GM21526 (cell line): ENCODE measurements at regions not wholly inside any gene's neighbourhood (a gene's known extent, or its start where the extent isn't known, plus 50 kb on each side); places are given as distances from the start of the nearest gene placed in this dataset.
"Not testable (repeated sequence)": the region's sequence is repeated elsewhere in the genome, so short reads cannot be mapped to it uniquely, and the experiment has no call there.

Experiments
- ATAC-seq: cut with Tn5 transposase; IDR thresholded peaks from one replicate; pipeline ENCODE4 v1.9.1; 2021; ENCODE audit warnings: moderate library complexity; ENCODE audit not compliant: unreplicated experiment, low FRiP score

DNA sequence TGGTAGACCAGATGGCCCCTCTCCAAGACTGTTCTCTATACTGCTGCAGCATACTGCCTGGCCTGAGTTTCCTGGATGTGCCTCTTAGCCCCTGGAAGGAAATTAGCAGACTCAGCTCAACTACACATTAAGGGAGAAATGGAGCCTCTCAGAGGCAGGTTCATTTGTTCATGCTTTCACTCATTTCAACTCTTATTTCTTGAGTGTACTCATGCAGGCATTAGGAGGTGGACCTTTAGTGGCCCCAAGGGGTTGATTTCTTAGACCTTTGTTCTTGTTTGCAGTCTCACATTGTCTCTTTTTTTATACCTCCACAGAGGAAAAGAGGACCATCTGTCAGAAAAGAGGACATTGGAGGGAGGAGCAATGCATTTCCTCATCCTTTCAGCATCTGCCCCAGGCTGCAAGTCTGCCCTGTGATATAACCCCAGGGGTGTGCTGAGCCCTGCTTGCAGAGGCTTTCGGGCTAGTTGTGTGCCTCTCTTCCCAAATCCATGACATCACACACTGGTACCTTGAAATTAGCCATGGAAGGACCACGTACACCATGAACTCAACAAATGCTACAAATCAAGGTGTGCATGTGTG lies 456.2 kb downstream of the CD83 start:
- ATAC-seq, result no peak

DNA sequence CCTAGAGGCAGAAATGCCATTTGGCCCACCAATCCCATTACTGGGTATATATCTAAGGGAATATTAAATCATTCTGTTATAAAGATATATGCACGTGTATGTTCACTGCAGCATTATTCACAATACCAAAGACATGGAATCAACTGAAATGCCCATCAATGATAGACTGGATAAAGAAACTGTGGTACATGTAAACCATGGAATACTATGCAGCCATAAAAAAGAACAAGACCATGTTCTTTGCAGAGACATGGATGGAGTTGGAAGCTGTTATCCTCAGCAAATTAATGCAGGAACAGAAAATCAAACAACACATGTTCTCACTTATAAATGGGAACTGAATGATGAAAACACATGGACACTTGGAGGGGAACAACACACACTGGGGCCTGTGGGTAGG lies 458.4 kb downstream of the CD83 start:
- no peak for ATAC-seq

DNA sequence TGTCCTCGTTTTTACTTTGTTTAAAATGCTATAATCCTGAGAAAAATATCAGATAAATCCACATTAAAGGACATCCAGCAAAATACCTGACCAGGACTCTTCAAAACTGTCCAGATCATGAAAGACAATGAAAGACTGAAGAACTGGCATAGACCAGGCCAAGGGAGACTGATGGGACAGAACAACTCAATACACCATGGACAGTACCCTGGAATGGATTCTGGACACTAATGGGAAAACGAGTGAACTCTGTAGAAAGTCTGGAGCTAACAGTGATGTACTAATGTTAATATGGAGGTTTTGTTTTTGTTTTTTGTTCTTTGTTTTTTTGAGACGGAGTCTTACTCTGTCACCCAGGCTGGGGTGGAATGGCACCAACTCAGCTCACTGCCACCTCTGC lies 461.4 kb downstream of the CD83 start:
- ATAC-seq, result no peak

DNA sequence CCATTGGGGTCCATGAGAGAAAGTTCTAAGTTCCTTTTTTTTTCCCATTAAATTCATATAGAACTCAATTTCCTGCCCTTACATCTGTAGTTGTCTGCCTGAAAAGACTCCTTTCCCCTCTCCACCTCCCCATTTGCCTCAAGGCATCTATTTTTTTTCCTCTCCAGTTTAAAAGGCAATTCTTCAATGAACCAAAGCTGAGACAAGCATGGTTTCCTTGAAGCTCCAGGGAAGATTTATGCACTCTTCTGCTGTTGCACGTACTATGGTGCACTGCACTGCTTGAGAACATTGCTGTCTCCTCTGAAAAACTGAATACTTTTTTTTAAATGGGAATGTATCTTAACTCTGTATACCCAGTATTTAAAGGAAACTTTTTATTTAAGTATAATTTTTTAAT lies 465.2 kb downstream of the CD83 start:
- no peak for ATAC-seq

DNA sequence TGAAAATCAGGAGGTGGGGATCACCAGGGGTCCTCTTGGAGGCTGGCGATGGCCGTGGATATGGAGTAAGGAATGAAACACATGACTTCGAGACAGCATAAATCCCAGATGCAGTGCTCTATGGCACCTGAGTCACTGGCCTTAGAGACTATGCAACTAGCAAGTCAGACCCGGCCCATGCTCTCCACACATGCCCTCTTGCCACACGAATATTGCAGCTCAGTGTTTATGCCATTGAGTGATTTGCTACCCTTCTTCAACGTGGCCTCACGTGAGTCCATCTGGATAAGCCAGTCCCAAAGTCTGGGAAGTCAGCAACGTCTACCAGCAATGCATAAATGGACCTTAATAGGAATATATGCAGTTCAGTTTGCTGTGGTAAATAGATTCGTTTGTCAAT lies 466.3 kb downstream of the CD83 start:
- no peak for ATAC-seq

DNA sequence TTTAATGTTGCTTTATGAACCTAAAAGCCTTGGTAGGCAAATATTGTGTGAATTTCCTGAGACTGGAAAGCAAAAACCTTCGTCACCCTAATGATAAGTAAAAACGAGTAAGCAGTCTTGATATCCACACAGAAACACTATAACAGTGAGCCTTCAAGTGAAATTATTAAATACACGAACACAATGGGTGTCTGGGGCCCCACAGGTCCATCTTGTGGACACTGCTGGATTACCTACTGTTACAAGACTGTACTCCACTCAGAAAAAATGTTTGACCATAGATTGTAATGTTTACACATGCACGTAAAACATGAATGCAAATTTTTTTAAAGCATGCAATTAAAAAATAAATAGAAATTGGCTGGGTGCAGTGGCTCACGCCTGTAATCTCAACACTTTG lies 466.9 kb downstream of the CD83 start:
- ATAC-seq, result no peak

DNA sequence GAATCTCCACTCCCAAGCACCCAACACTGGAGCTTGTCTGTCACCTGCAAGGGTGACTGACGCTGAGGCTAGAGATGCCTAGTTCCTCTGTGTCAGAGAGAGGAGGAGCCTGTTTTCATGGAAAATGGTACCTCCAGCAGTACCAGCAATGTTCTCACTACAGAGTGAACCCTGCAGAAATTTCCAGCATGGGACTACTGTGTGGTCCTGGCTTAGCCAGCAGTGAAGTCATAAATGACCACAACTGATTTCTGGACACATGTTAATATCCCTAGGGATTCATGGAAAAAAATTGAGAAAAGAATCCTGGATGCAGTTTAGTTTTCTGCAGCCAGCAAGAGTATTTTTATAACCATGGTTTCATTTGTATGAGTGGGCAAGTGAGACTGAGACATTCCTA lies 468.1 kb downstream of the CD83 start:
- ATAC-seq, result no peak

DNA sequence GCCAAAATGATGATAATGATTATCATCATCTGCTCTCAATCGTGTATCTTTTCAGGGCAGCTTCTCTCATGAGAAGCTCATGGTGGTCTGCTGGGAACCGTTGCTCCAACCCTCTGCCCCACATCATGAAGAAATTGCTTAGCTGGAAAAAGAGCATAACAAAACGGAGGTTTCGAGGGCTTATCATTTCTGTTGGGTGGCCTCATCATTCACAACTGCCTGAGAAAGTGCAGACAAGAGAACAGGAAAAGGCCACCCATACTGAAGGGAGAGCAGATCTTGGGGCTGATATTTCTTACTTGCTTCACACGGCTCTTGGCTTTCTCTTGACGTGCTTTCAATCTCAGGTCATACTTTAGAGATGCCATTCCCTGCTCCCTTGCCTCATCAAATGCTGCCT lies 471.6 kb downstream of the CD83 start:
- no peak for ATAC-seq

DNA sequence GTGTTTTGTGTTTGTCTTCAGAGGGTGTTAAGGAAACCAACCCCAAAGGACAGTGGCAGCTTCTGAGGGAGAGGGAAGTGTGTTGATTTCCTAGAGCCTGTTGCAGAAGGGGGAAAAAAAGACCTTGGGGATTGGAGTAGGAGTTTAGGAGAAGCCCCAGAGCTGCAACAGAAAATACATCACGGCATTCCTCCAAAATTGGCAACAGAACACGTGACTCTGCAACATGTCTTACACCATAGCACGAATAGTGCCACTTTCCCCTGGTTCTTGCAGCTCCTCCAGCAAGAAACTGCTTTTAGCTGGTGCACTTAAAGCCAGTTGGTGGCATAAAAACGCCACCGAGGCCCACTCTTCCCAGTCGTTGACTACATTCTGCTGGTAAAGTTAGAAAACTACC lies 473.0 kb downstream of the CD83 start:
- ATAC-seq, result no peak

DNA sequence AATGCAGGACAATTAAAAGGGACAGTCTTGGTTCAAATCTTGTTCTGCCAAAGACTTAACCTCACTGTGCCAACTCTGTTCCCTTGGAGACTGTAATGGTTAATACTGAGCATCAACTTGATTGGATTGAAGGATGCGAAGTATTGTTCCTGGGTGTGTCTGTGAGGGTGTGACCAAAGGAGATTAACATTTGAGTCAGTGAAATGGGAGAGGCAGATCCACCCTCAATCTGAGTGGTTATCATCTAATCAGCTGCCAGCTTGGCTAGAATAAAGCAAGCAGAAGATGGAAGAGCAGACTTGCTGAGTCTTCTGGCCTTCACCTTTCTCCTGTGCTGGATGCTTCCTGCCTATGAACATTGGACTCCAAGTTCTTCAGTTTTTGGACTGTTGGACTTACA lies 474.4 kb downstream of the CD83 start:
- no peak for ATAC-seq

DNA sequence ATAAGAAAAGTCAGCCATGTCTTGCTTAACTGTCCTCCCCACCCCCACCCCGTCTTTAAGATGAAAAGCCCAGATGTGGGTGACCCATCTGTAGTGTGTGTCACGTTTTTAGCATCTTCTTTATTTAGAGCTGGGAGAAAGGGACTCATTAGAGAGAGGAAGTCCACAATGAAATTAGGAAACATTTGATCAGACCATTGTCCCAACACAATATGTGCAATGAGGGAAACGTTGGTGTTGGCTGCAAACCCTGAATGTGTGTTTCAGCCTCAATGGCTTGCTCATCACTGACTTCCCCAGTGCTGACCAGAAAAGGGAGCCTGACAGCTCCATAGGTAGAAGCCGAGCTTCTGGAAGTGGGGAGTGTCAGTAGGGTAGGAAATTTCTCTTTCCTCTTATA lies 475.7 kb downstream of the CD83 start:
- no peak for ATAC-seq

DNA sequence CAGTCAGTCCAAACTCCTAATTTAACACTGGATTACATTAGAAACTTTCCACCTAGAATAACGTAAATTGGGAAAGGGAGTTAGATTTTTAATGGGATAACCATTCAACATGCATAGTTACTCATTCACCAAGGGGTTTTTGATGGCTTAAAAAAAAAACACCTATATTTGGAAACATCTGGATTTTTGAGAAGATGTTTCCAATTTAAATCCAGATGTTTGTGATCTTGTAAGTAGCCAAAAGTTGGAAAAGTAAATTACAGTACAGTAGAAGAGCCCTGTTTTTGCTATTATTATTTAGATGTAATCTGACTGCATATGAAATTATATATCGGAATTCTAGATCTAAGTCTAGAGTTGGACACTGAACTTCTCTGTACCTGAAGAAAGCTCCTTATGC lies 478.2 kb downstream of the CD83 start:
- ATAC-seq, result no peak

DNA sequence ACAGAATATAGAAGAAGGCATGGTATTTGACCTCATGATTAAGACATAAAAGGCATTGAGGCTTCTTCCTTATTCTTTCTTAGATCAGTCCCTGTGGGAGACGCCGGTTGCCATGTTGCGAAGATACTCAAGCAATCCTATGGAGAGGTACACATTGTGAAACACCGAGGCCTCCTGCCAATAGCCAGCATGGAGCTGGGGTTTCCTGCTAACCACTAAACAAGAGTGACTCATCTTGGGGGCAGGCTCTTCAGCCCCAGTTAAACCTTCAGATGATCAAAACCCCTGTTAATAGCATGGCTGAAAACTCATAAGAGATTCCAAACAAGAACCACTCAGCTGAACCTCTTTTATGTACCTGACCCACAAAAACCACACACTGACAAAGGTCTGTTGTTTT lies 478.8 kb downstream of the CD83 start:
- ATAC-seq, result no peak

DNA sequence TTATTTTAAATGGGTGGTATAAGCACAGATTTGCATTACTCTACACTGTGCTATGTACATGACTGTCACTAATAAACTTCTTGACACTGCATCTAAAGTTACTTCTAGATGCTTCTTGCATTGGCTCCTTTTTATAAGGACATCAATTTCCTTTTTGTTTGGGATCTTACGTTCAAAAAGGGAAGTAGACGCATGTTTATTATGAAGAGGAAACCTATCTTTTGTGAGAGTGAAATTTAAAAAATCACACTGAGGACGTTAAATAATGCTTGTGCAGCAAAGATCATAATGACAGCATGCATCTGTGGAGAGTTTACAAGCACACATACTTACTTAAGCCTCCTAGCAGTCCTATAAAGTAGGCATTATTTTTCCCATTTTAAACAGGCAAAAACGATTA lies 479.5 kb downstream of the CD83 start:
- ATAC-seq, result no peak

DNA sequence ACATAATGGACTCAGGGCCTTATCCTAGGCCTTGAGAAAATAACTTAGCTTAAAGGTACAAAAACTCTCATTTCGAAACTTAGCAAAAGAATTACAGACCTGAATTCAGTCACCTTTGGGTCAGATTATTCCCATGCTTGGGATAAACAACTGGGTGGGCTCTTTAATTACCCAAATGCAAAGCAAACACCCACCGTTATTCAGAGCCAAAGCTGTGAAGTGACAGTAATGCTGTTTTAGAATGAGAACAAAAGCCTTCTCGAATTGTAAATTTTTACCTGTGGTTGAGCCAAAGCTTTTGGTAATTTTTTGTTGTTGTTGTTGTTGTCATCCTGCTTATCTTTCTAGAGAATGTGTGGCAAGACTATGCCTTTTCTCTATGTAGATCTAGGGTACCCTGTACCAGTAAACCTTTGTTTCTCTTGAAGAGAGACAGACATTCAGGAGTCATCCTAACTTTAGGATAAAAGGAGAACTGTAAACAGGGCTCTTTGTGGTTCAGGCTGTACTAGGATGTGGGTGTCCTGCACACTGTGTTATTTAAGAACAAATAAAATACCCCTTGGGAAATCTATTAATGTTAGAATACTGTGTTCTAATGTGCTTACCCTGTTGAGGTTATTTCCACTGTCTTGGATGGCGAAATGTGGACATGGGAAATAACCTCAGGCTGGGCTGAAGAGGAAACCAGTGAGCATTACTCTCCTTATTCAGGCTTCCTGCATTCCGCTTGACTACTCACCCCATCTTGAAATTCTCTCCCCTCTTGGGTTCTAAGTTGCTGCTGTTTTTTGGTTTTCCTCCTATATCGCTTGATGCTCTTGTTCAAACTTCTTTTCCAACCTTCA lies 480.7 kb downstream of the CD83 start:
- no peak for ATAC-seq

DNA sequence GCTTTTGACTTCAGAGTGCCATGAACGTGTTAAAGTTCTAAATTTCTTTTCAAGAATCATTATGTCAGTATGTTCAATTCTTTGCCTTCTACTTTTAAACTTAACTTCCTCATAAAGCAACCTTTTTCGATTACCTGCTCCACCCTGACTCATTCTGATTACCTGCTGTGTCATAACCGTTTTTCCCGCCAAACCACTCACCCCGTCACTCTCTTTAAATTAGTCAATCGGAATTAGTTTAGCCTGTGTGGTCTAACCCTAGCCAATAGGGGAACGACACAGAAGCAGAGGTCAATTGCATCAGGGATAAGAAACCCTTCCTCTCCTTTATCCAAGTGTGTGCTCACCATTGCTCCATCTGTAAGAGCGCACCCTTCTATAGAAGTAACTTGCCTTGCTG lies 482.7 kb downstream of the CD83 start:
- ATAC-seq, result not testable (repeated sequence)

DNA sequence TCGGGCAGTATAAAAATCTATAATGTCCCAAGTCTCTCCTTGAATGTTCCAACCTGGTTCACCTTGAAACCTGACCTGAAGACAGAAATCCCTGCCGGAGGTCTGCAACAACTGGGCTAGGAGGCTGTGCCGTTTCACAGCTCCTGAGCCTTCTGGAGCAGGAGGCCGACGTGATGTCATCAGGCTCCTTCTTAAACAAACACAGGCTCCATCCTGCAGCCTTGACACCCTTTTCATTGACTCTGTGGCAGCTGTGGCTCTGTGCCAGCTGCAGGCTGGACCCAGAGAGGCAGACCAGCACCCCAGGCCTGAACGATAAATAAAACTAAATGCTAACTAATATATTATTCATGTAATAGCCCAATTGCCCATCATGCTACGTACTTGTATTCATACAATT lies 483.9 kb downstream of the CD83 start:
- ATAC-seq, result no peak

DNA sequence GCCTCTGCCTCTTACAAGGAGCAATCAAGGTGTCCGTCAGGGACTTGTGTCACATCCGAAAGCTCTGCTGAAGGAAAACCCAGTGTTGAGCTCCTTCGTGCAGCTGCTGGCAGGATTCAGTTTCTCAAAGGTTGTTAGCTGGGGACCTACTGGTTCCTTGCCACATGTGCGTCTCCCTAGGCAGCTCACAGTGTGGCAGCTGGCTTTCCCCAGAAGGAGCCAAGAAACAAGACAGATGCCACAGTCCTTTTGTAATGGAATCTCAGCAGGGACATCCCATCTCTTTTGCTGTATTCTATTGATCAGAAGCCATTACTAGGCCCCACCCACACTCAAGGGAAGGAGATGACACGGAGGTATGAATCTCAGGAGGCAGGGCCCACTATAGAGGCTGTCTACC lies 488.8 kb downstream of the CD83 start:
- ATAC-seq, result no peak

DNA sequence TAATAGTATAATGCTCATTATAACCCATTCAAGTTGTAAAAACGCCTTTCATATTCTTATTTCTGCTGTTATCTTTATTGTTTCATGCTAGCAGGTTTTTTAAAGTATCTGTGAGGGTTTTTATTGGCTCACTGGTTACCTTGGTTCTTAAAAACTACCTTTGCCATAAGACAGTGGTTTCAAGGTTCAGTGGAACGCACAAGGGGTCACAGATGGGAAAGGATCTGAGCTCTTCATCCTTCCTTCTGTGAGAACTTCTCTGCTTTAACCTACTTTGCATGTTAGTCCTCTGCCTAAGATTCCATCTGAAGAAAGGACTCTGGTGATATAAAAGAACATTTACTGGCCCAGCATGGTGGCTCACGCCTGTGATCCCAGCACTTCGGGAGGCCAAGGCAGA lies 492.6 kb downstream of the CD83 start:
- ATAC-seq, result no peak

DNA sequence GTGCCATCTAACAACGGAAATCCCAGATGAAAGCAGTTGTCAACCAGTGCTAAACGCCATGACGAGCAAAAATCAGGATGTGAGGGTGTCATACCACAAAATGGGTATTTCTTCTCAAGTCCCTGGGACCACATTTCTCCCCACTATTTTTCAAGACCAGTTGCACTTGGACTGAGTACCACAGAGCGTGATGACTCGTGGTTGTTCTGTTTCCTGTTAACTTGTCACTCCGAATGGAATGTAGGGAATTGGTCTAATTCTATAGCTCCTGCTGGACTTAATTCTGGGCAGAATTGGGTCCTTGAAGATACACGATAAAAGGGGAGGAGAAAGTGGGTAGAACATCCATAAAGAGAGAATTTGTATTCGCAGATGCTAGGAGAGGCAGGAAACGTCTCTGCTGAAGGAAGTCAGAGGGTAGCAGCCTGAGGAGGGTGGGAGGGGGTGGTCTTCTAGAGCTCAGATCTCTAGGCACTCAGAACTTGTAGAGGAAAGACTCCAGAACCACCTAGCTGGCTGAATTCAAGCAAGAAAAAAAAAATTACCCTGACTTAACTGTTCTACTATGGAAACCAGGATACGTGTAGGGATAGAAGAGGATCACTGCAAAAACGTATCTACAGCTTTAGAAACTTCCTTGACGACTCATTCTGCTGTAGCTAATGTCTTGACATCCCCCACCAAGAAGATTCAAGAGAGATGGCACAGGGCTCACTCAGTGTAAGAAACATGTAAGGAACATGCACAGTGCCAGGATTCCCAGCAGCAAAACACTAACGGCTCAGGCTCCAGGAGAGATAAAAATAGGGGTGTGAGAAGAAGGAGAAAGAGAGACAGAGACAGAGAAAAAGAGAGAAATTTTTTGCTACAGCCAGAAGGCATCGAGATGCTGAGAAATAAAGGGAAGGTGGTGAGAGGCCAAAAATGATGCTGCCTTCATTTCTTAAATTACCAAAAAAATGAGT lies 494.7 kb downstream of the CD83 start:
- ATAC-seq, result no peak

DNA sequence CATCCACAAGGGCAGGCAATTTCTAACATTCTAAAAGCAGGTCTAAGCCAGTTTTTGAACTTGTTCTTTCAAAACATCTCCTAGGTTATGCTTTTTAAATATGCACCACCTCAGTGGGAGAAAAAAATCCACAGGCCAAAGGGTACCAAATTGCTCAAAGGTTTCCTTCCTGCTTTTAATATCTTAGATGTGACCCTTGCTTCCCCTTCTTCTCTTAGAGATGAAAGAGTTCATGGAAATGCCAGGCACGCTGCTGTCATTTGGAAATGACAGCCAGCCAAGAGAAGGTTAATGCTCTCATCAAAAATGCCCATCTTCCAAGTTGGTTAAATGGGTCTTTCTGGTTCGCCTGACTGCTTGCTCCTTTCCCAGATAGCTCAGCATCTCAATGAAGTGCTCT lies 497.1 kb downstream of the CD83 start:
- no peak for ATAC-seq
